ENCODE measurements at regions not wholly inside any gene's neighbourhood (a gene's known extent, or its start where the extent isn't known, plus 50 kb on each side); places are given as distances from the start of the nearest gene placed in this dataset.

DNA sequence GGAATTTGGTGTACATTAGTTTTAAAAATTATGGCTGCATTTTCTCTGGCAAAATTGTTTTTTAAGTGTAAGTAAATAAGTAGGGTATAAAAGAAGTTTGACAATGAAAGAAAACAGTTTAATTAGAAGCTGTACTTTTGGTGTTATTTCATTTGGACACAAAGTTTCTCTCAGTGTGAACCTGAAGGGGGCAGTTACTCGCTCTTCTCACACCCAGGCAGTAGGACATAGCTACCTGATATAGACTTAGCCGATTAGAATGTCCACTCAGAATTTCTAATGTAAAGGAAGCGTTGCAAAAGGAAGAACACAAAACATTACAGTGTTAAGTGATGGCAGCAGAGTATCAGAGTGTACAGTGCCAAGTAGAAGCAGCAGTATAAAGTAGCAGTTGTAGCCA, 311.9 kb upstream of the TECRL start:
- ATAC-seq (no peak), DNase-seq (no peak)
- H3K36me3 ChIP-seq, result no peaks in the 10 kb centered on the region
- no peak overlapping the region for H3K27ac ChIP-seq
- intact Hi-C loops (cut with DNase I), result no loop called here
- H3K9me3 ChIP-seq, result no peaks in the 10 kb centered on the region
- H3K4me1 ChIP-seq, result no peaks in the 10 kb centered on the region
- H3K27me3 ChIP-seq, result no peaks in the 10 kb centered on the region
- TF ChIP-seq, protein P1, sequence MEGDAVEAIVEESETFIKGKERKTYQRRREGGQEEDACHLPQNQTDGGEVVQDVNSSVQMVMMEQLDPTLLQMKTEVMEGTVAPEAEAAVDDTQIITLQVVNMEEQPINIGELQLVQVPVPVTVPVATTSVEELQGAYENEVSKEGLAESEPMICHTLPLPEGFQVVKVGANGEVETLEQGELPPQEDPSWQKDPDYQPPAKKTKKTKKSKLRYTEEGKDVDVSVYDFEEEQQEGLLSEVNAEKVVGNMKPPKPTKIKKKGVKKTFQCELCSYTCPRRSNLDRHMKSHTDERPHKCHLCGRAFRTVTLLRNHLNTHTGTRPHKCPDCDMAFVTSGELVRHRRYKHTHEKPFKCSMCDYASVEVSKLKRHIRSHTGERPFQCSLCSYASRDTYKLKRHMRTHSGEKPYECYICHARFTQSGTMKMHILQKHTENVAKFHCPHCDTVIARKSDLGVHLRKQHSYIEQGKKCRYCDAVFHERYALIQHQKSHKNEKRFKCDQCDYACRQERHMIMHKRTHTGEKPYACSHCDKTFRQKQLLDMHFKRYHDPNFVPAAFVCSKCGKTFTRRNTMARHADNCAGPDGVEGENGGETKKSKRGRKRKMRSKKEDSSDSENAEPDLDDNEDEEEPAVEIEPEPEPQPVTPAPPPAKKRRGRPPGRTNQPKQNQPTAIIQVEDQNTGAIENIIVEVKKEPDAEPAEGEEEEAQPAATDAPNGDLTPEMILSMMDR (IDR thresholded peaks at IDR 0.05), result no peak
- no peak overlapping the region for H3K4me3 ChIP-seq

DNA sequence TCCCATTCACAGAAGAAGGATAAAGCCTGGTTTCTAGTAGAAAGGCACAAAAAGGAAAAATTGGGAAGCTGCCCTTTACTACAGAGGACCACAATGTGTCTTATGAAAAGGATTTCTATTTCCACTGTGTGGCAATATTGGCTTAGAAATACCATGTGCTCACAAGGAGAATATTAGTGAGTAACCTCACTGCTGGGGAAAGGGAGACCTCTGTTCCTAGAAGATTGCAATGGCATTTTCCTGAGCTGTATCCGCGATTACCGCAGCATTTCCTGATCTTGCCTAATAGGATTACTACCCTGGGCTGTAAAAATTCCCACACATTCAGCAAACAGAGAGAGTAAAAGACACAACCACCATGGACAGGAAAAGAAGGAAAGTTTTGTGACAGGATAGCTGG, 308.8 kb upstream of the TECRL start:
- DNase-seq, result no peak
- Histone ChIP-seq H3K9me3 (no peaks in the 10 kb centered on the region), H3K4me3 (no peak overlapping the region), H3K4me1 (no peaks in the 10 kb centered on the region), H3K27me3 (no peaks in the 10 kb centered on the region), H3K27ac (no peak overlapping the region), H3K36me3 (no peaks in the 10 kb centered on the region)
- ATAC-seq, result no peak
- TF ChIP-seq, protein P1 (IDR thresholded peaks at IDR 0.05), result no peak
- intact Hi-C loops (cut with DNase I), result no loop called here

GRCh38 chr4:64715741-64716140, 306.5 kb upstream of the TECRL start:
- no peak for ATAC-seq
- DNase-seq, result no peak

DNA sequence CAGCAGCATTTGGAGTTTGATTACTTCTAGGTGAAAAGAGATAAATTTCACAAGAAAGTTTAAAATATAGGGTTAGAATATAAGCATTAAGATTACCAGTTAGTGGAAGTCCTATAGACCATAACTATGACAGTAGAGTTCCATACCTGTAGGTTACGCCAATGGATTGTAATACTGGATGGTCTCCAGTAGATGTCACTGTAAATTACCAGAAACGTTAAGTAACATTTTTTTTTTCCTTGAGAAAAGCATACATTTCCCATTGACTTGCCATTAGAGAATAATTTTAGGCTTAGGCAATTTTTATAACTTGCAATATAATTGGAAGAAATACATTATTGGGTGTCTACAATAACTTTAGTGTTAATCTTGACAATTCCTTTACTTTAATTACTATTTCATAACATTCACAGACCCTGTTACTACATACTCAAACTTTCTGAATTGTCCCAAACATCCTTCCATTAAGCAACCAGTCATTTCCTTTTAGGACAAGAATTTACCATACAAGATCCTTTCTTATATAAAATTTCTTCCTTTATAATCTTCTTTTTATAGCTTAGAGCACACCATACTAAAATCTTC, 304.1 kb upstream of the TECRL start:
- no peaks in the 10 kb centered on the region for H3K9me3 ChIP-seq
- H3K27ac ChIP-seq, result no peak overlapping the region
- no peak overlapping the region for H3K4me3 ChIP-seq
- no peaks in the 10 kb centered on the region for H3K4me1 ChIP-seq
- no peaks in the 10 kb centered on the region for H3K27me3 ChIP-seq
- intact Hi-C loops (cut with DNase I), result no loop called here
- H3K36me3 ChIP-seq, result no peaks in the 10 kb centered on the region
- TF ChIP-seq, protein P1 (IDR thresholded peaks at IDR 0.05), result peak; percentile 51
- DNase-seq (no peak), ATAC-seq (peak; percentile 45)

More at GRCh38 chr4:64715741-64716140, 306.5 kb upstream of the TECRL start:
- no peaks in the 10 kb centered on the region for H3K4me1 ChIP-seq
- no peaks in the 10 kb centered on the region for H3K36me3 ChIP-seq
- TF ChIP-seq, protein P1 (IDR thresholded peaks at IDR 0.05), result no peak
- no peaks in the 10 kb centered on the region for H3K9me3 ChIP-seq
- no peaks in the 10 kb centered on the region for H3K27me3 ChIP-seq
- no peak overlapping the region for H3K4me3 ChIP-seq
- H3K27ac ChIP-seq, result no peak overlapping the region
- intact Hi-C loops (cut with DNase I), result no loop called here

- no peaks in the 10 kb centered on the region for H3K9me3 ChIP-seq
- ATAC-seq (no peak), DNase-seq (no peak)
- no peak overlapping the region for H3K27ac ChIP-seq
- H3K4me3 ChIP-seq, result no peak overlapping the region
- TF ChIP-seq, protein P1 (IDR thresholded peaks at IDR 0.05), result no peak
- no peaks in the 10 kb centered on the region for H3K27me3 ChIP-seq
- no peaks in the 10 kb centered on the region for H3K36me3 ChIP-seq
- intact Hi-C loops (cut with DNase I), result no loop called here
- H3K4me1 ChIP-seq, result no peaks in the 10 kb centered on the region
Measured at GRCh38 chr4:64712590-64712989, 303.3 kb upstream of the TECRL start.

- intact Hi-C loops (cut with DNase I), result no loop called here
- TF ChIP-seq, protein P1 (IDR thresholded peaks at IDR 0.05), result no peak
- Histone ChIP-seq H3K4me3 (no peak overlapping the region), H3K27ac (no peak overlapping the region), H3K27me3 (no peaks in the 10 kb centered on the region), H3K36me3 (no peaks in the 10 kb centered on the region), H3K9me3 (no peaks in the 10 kb centered on the region), H3K4me1 (no peaks in the 10 kb centered on the region)
- DNase-seq, result no peak
- no peak for ATAC-seq
Measured at GRCh38 chr4:64705989-64706388, 296.7 kb upstream of the TECRL start.

All from upper lobe of right lung (tissue), 1 donor.